Colonic mucosa (tissue), 4 donors: ENCODE measurements at regions not wholly inside any gene's neighbourhood (a gene's known extent, or its start where the extent isn't known, plus 50 kb on each side); places are given as distances from the start of the nearest gene placed in this dataset.

ENCODE experiments used
- DNase-seq: peaks from one replicate; pipeline ENCODE4 v3.0.0-alpha.2; 2020
- H3K27ac ChIP-seq: fragments of 200-600 bp; one replicate; pipeline ENCODE4 v1.8.0; 2021
- H3K27me3 ChIP-seq: fragments of 200-600 bp; one replicate; pipeline ENCODE4 v1.8.0; 2021
- H3K36me3 ChIP-seq: fragments of 200-600 bp; one replicate; pipeline ENCODE4 v1.8.0; 2021
- H3K4me1 ChIP-seq: fragments of 200-600 bp; one replicate; pipeline ENCODE4 v1.8.0; 2021; ENCODE audit warnings: mild to moderate bottlenecking
- H3K4me3 ChIP-seq: fragments of 200-600 bp; one replicate; pipeline ENCODE4 v1.8.0; 2021
- H3K9ac ChIP-seq, 2 donors: one replicate each; pipeline ENCODE4 v1.7.0; 2013; ENCODE audit warnings: control low read depth in 2 of 2, low read depth in 2 of 2, low read length in 2 of 2
- H3K9me3 ChIP-seq: fragments of 200-600 bp; one replicate; pipeline ENCODE4 v1.8.0; 2021
- intact Hi-C: fragments of 100-400 bp; cut with DNase I; formaldehyde crosslinking; loops from one replicate; pipeline ENCODE4 v1.14.1; 2022
- TF ChIP-seq, protein P1 (sequence below): fragments of 200-600 bp; IDR thresholded peaks from one replicate; pipeline ENCODE4 v1.8.0; 2022; ENCODE audit warnings: antibody characterized with exemption, mild to moderate bottlenecking
- donor health status: healthy.
- donor health status: DM: no; HTN: no; CAD: no.
- donor health status: DM: no; HTN: no; CAD: no.

DNA sequence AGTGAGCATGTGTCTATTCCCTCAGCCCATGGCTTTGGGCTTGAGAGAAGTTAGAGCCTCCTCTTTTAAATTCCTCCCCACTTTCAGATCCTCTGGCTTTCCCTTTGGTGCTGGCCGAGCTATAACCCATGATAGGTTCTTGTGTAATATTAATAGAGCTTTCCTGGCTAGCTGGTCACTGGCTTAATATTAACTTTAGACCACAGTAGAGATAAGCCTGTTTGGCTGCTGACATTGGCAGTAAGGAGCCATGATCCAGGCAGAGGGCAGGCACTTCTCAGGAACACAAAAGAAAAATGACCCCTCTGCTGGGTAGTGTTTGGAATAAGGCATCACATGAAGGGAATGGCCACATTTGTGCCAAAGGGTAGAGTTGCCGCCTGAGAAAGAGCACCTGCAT lies 65.4 kb upstream of the UMPS start:
- no peaks in the 10 kb centered on the region for H3K36me3 ChIP-seq
- TF ChIP-seq, protein P1, sequence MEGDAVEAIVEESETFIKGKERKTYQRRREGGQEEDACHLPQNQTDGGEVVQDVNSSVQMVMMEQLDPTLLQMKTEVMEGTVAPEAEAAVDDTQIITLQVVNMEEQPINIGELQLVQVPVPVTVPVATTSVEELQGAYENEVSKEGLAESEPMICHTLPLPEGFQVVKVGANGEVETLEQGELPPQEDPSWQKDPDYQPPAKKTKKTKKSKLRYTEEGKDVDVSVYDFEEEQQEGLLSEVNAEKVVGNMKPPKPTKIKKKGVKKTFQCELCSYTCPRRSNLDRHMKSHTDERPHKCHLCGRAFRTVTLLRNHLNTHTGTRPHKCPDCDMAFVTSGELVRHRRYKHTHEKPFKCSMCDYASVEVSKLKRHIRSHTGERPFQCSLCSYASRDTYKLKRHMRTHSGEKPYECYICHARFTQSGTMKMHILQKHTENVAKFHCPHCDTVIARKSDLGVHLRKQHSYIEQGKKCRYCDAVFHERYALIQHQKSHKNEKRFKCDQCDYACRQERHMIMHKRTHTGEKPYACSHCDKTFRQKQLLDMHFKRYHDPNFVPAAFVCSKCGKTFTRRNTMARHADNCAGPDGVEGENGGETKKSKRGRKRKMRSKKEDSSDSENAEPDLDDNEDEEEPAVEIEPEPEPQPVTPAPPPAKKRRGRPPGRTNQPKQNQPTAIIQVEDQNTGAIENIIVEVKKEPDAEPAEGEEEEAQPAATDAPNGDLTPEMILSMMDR = no peak
- no peak for DNase-seq

DNA sequence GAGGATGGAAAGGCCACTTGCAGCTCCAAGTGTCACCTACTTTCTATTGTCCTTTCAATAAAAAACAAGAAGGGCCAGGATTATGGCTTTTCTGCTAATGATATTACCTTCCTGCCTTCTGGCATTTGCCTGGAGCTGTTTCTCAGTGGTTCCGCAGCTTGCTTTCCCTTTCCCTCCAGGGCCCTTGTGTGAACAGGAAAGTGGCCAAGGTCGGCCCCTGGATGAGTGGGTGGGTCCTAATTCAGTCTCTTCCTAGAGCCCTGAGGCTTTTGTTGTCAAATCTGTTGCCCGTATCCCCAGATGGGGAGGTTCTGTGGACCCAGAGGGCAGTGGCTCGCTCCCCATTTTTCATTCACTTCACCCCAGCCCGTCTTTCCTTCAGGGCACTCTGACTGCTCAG lies 64.2 kb upstream of the UMPS start:
- H3K9me3 ChIP-seq = no peaks in the 10 kb centered on the region
- intact Hi-C loops = no loop called here
- H3K4me1 ChIP-seq = no peaks in the 10 kb centered on the region
- H3K27ac ChIP-seq = no peak overlapping the region
- TF ChIP-seq, protein P1 = no peak
- H3K9ac ChIP-seq = no peak overlapping the region
- H3K27me3 ChIP-seq = no peaks in the 10 kb centered on the region
- H3K36me3 ChIP-seq = no peaks in the 10 kb centered on the region
- H3K4me3 ChIP-seq = no peak overlapping the region
- no peak for DNase-seq

More for the DNA sequence above, 65.4 kb upstream of the UMPS start:
- no peaks in the 10 kb centered on the region for H3K4me1 ChIP-seq
- no peak overlapping the region for H3K27ac ChIP-seq
- no peaks in the 10 kb centered on the region for H3K27me3 ChIP-seq
- H3K9ac ChIP-seq = no peak overlapping the region
- H3K4me3 ChIP-seq = no peak overlapping the region
- no peaks in the 10 kb centered on the region for H3K9me3 ChIP-seq
- intact Hi-C loops = no loop called here

DNA sequence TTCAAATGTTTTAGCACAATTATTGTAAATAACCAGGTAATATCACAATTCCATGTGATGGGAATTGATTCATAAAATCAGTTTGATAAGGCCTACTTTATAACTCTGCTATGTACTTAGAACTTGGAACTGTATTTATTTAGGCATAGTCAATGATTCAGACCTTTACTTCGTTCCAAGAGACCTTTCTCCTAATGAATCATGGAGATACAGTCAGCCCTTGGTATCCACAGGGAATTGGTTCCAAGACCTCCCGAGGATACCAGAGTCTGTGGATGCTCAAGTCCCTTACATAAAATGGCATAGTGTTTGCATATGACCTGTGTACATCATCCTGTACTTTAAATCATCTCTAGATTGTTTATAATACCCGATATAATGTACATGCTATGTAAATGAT lies 60.8 kb upstream of the UMPS start:
- no peak for DNase-seq
- no peak overlapping the region for H3K9ac ChIP-seq
- no peaks in the 10 kb centered on the region for H3K9me3 ChIP-seq
- H3K4me3 ChIP-seq = no peak overlapping the region
- intact Hi-C loops = no loop called here
- no peaks in the 10 kb centered on the region for H3K4me1 ChIP-seq
- H3K36me3 ChIP-seq = peaks cover 8% of the 10 kb centered on the region
- TF ChIP-seq, protein P1 = no peak
- H3K27me3 ChIP-seq = no peaks in the 10 kb centered on the region
- no peak overlapping the region for H3K27ac ChIP-seq

DNA sequence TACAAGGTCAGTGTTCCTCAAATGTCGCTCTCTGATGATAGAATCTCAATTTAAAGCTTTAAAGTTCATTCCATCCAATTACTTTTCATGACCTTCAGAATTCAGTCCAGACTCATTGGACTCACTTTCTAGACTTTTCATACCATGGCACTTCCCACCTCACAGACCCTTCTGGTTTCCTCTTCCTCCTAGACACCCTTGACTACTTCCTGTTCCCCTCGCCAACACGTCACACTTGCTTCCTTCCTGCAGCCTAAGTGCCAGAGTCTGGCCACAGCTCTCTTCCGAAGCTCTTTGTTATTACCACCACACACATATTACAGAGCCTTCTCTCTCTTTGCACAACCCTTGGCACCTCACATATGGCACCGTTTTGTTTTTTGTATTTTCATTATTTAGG lies 59.1 kb upstream of the UMPS start:
- TF ChIP-seq, protein P1 = no peak
- no peaks in the 10 kb centered on the region for H3K4me1 ChIP-seq
- H3K27me3 ChIP-seq = no peaks in the 10 kb centered on the region
- no peak for DNase-seq
- peaks cover 9% of the 10 kb centered on the region for H3K36me3 ChIP-seq
- H3K9me3 ChIP-seq = no peaks in the 10 kb centered on the region
- no peak overlapping the region for H3K9ac ChIP-seq
- intact Hi-C loops = no loop called here
- no peak overlapping the region for H3K4me3 ChIP-seq
- H3K27ac ChIP-seq = no peak overlapping the region

DNA sequence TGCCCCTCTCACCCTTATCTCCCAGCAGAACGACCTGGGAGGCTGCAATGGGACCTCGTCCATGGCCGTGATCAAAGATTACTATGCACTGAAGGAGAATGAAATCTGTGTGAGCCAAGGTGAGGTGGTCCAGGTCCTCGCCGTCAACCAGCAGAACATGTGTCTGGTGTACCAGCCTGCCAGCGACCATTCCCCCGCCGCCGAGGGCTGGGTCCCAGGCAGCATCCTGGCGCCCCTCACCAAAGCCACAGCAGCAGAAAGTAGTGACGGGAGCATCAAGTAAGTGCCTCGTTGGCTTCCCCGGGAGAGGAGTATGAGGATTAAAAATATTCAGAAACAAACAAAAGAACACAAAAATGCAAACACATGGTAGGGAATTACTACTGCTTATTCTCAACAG lies 55.9 kb upstream of the UMPS start:
- H3K4me1 ChIP-seq = no peaks in the 10 kb centered on the region
- peaks cover 9% of the 10 kb centered on the region for H3K36me3 ChIP-seq
- no peaks in the 10 kb centered on the region for H3K27me3 ChIP-seq
- no peak overlapping the region for H3K9ac ChIP-seq
- intact Hi-C loops = no loop called here
- no peak overlapping the region for H3K27ac ChIP-seq
- no peaks in the 10 kb centered on the region for H3K9me3 ChIP-seq
- H3K4me3 ChIP-seq = no peak overlapping the region
- DNase-seq = no peak
- TF ChIP-seq, protein P1 = no peak

DNA sequence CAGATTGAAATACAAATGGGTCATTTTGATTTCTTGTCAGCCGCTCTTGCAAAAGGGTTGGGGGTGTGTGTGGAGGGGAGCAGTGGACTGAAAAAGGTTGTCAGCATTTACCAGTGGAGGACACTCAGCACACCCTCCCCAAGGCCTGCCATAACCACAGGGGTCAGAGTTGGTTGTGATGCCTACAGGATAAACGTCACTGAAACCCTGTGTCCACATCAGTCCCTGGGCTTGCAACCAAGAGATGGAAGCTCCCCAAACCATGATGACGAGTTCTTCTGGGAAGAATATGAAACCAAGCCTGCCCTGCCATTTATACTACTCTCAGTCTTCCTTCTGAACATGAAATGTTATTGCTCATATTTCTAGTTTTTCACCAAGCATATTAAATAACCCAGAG lies 54.0 kb upstream of the UMPS start:
- peaks cover 9% of the 10 kb centered on the region for H3K36me3 ChIP-seq
- TF ChIP-seq, protein P1 = no peak
- no peak overlapping the region for H3K4me3 ChIP-seq
- no peaks in the 10 kb centered on the region for H3K4me1 ChIP-seq
- H3K27ac ChIP-seq = no peak overlapping the region
- no peaks in the 10 kb centered on the region for H3K9me3 ChIP-seq
- no peak overlapping the region for H3K9ac ChIP-seq
- H3K27me3 ChIP-seq = no peaks in the 10 kb centered on the region
- intact Hi-C loops = no loop called here
- no peak for DNase-seq
